Retinal pigment epithelial cell (primary cell): ENCODE measurements at regions not wholly inside any gene's neighbourhood (a gene's known extent, or its start where the extent isn't known, plus 50 kb on each side); places are given as distances from the start of the nearest gene placed in this dataset.

Source experiments
- DNase-seq: peaks from one replicate; pipeline ENCODE4 v3.0.0-alpha.2; 2010; ENCODE audit warnings: low read depth
- H3K4me3 ChIP-seq: 2 replicates; pipeline ENCODE4 v1.5.1; 2011; ENCODE audit warnings: mild to moderate bottlenecking, low read length, control low read depth, moderate library complexity
- CTCF ChIP-seq: conservative IDR thresholded peaks from 2 replicates; pipeline ENCODE4 v1.5.1; 2011; ENCODE audit warnings: low read depth, low read length, control low read depth, inconsistent platforms

GRCh38 chr20:5377484-5377883 is 60.7 kb upstream of the PROKR2 start:
- H3K4me3 ChIP-seq, result no peak overlapping the region
- no peak for DNase-seq
- no peak for TF ChIP-seq CTCF

- TF ChIP-seq CTCF, result no peak
- DNase-seq, result no peak
- no peak overlapping the region for H3K4me3 ChIP-seq
Measured at GRCh38 chr20:5376228-5376627, 59.5 kb upstream of the PROKR2 start.

GRCh38 chr20:5374171-5374570 is 57.4 kb upstream of the PROKR2 start:
- H3K4me3 ChIP-seq, result no peak overlapping the region
- no peak for TF ChIP-seq CTCF
- no peak for DNase-seq

- DNase-seq, result no peak
- no peak overlapping the region for H3K4me3 ChIP-seq
- no peak for TF ChIP-seq CTCF
Measured at GRCh38 chr20:5372371-5372770, 55.6 kb upstream of the PROKR2 start.

- H3K4me3 ChIP-seq, result no peak overlapping the region
- no peak for DNase-seq
- no peak for TF ChIP-seq CTCF
Measured at GRCh38 chr20:5369629-5370028, 52.9 kb upstream of the PROKR2 start.
